ENCODE measurements at regions not wholly inside any gene's neighbourhood (a gene's known extent, or its start where the extent isn't known, plus 50 kb on each side); places are given as distances from the start of the nearest gene placed in this dataset.

DNA sequence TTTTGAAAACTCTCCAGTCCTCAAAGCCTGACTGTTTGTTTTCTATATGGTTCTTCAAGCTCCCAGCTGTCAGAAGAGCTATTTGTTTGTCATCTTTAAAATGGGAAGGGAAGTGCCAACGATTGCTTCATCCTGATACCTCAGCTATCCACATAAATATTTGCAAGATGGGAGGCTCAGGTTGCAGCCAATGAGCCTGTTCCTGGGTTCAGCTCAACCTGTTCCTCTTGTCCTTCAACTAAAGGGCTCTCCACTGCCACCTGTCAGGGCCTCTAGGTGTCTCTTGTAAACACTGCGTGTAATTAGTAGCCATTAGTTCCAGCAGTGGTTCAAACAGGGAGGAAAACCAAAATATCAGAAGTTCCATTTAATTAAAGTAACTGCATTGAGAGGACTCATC, 445.1 kb downstream of the AJAP1 start:
- DNase-seq (ENCODE audit: low spot score) (no peak), ATAC-seq (no peak)
- intact Hi-C loops (cut with DNase I), result no loop called here

DNA sequence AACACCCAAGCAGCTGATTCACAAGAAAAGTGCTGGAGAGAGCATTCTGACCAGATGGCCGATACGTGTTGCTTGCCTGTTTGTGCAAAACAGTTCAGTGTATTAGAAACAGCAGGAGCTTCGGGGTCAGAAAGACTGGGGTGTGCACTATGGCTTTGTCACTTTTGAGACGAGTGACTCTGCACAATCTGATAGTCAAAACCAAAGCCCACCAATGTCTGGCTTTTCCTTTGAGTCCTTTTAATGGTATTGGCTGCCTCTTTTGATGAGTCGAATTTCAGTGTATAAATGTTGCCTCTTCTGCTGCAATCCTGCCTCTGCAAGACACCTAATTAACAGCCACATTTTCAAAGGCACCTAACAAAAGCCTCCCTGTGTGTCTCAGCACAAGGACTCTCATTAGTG, 444.6 kb downstream of the AJAP1 start:
- ATAC-seq (no peak), DNase-seq (ENCODE audit: low spot score) (no peak)
- intact Hi-C loops (cut with DNase I), result no loop called here

GRCh38 chr1:5093042-5093441, 438.6 kb downstream of the AJAP1 start:
- intact Hi-C loops (cut with DNase I), result no loop called here
- ATAC-seq, result no peak
- no peak for DNase-seq (ENCODE audit: low spot score)

- intact Hi-C loops (cut with DNase I), result no loop called here
- DNase-seq (ENCODE audit: low spot score) (no peak), ATAC-seq (no peak)
Measured at GRCh38 chr1:5084676-5085075, 430.3 kb downstream of the AJAP1 start.

GRCh38 chr1:5067246-5067645, 412.8 kb downstream of the AJAP1 start:
- DNase-seq (ENCODE audit: low spot score) (no peak), ATAC-seq (no peak)
- intact Hi-C loops (cut with DNase I), result no loop called here

GRCh38 chr1:5053744-5054143, 399.3 kb downstream of the AJAP1 start:
- ATAC-seq (no peak), DNase-seq (ENCODE audit: low spot score) (no peak)
- intact Hi-C loops (cut with DNase I), result no loop called here

GRCh38 chr1:5029136-5029535, 374.7 kb downstream of the AJAP1 start:
- ATAC-seq, result no peak
- no peak for DNase-seq (ENCODE audit: low spot score)
- intact Hi-C loops (cut with DNase I), result no loop called here

GRCh38 chr1:5012249-5012648, 357.8 kb downstream of the AJAP1 start:
- DNase-seq (ENCODE audit: low spot score) (no peak), ATAC-seq (no peak)
- intact Hi-C loops (cut with DNase I), result no loop called here

- DNase-seq (ENCODE audit: low spot score) (no peak), ATAC-seq (no peak)
- intact Hi-C loops (cut with DNase I), result no loop called here
Measured at GRCh38 chr1:5010656-5011055, 356.2 kb downstream of the AJAP1 start.

- DNase-seq (ENCODE audit: low spot score), result no peak
- ATAC-seq, result no peak
- intact Hi-C loops (cut with DNase I), result no loop called here
Measured at GRCh38 chr1:5010236-5010635, 355.8 kb downstream of the AJAP1 start.

DNA sequence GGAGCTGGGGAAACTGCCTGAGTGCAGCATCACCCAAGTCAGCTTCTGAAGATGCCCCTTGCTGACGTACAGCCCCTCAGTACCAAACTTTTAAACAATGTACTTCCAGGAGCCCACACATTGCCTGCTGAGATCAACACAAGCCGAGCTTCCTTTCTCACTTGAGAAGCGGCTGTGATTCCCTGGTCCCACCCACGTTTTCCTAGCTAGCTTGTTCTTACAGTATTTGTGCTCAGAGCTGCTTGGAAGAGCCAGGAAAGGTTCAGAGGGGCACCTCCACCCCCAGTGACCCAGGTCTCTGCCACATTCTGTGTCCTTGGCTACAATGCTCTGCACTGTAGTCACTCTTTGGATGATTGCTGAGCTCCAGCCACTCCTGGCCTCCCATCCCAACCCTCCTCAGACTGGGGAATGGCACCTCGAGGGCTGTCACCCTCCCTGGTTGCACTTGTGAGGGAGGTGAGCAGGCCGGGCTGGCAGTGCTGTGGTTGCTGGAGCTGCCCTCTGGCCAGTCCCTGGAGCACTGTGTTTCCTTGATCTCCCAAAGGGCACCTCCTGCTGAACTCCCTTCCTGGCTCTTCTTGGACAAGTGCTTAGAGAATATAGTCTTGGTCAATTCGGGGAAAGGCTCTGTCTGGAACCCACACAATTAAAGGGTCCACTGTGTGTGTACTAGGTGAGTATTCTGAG, 355.1 kb downstream of the AJAP1 start:
- intact Hi-C loops (cut with DNase I), result no loop called here
- DNase-seq (ENCODE audit: low spot score) (no peak), ATAC-seq (no peak)

DNA sequence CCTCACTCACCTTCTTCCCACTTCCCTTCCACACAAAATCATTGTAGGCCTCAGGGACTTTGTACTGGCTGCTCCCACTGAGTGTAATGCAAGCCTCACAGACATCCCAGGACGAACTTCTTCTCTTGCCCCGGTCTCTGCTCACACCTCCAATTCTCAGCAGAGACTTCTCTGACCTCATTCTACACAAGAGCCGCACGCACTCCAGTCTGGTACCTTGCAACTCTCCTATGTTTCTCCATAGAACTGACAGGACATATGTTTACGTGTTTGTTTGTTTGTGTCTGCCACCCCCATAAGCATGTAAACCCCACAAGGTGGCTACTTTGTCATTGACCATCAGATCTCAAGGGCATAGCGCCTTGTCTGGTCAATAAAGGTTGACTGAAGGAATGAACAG, 350.8 kb downstream of the AJAP1 start:
- ATAC-seq (no peak), DNase-seq (ENCODE audit: low spot score) (no peak)
- intact Hi-C loops (cut with DNase I), result no loop called here

- ATAC-seq, result no peak
- intact Hi-C loops (cut with DNase I), result no loop called here
- no peak for DNase-seq (ENCODE audit: low spot score)
Measured at GRCh38 chr1:5002676-5003075, 348.3 kb downstream of the AJAP1 start.

DNA sequence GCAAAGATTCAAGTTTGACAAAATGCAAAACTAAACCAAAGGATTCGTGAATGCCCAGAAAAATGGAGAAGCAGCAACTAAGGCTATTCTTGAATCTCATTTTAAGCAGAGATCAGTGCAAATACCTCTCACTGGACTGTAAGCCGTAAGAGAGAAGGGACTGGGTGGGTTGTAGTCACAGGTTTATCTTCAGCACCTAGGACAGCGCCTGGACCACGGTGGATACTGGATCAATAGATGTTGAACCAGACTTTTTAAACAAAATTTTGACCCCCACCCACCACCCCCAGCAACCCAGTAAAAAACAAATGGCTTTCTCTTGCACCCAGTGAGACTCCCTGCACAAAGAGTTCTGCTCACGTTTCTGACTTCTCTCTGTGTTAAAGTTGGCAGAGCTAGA, 347.1 kb downstream of the AJAP1 start:
- DNase-seq (ENCODE audit: low spot score) (no peak), ATAC-seq (no peak)
- intact Hi-C loops (cut with DNase I), result no loop called here

DNA sequence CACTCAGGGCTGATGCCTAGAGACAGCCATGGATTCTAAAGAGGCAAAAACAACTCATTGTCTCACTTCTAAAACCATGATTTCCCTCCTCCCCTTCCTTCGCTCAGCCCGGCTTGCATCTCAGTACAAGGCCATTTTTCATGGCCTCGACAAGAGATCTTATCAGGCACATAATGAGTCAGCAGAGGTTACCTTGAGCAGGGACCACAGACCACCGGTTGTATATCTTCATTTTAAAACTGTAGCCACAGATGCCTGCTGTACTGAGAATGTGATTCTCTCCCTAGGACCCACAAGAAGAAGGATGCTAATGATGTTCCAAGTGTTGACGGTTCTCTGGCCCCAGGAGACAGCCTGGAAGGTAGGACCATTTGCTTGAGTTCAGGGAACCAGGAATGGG, 331.9 kb downstream of the AJAP1 start:
- ATAC-seq (no peak), DNase-seq (ENCODE audit: low spot score) (no peak)
- intact Hi-C loops (cut with DNase I), result no loop called here

DNA sequence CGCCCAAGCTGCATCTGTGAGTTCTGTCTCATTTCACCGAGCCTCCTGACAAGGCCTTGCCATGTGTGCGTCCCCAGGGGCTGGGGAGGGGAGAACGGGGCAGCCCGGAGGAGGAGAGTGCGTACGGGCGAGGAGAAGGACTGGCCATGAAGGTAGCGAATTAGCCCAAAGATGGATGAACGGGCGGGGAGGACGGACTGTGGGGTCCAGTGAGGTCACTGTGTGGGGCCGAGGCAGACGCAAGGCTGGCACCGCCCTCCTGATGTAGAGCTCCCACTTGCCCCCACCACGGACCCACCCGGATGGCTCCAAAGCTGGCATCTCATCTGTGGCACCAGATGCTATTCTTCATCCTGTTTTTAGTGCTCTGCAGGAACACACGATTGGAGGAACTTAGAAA, 330.4 kb downstream of the AJAP1 start:
- intact Hi-C loops (cut with DNase I), result no loop called here
- no peak for DNase-seq (ENCODE audit: low spot score)
- no peak for ATAC-seq

DNA sequence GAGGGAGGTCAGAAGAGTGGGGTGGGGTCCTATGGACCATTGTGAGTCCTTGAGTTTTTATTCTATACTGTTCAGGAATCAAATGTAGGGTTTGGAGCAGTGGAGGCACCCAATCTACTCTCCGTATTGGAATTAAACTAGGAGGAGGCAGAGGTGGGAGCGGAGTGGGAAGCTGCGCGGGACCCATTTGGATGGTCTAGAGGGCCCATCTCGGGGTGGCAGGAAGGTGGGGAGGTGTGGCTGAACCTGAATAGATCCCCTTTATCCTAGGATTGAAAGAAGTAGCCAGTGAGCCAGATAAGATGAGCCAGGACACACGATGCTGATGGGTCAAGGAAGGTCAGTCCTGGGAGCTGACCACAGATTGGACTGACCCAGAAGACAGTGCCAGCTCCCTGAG, 325.8 kb downstream of the AJAP1 start:
- ATAC-seq (no peak), DNase-seq (ENCODE audit: low spot score) (no peak)

GRCh38 chr1:4978660-4979390, 324.4 kb downstream of the AJAP1 start:
- ATAC-seq (no peak), DNase-seq (ENCODE audit: low spot score) (no peak)
- intact Hi-C loops (cut with DNase I), result no loop called here

More for the DNA sequence above, 325.8 kb downstream of the AJAP1 start:
- intact Hi-C loops (cut with DNase I), result no loop called here

GRCh38 chr1:4977701-4978100, 323.3 kb downstream of the AJAP1 start:
- no peak for DNase-seq (ENCODE audit: low spot score)
- intact Hi-C loops (cut with DNase I), result no loop called here
- no peak for ATAC-seq

- intact Hi-C loops (cut with DNase I), result no loop called here
- ATAC-seq, result no peak
- no peak for DNase-seq (ENCODE audit: low spot score)
Measured at GRCh38 chr1:4976859-4977440, 322.5 kb downstream of the AJAP1 start.

GRCh38 chr1:4975856-4976255, 321.4 kb downstream of the AJAP1 start:
- intact Hi-C loops (cut with DNase I), result no loop called here
- no peak for DNase-seq (ENCODE audit: low spot score)
- ATAC-seq, result no peak

Measured in sciatic nerve (tissue), 2 donors.